H1 (cell line): ENCODE measurements at regions not wholly inside any gene's neighbourhood (a gene's known extent, or its start where the extent isn't known, plus 50 kb on each side); places are given as distances from the start of the nearest gene placed in this dataset.

Source experiments
- BRCA1 ChIP-seq: IDR thresholded peaks from 2 replicates; pipeline ENCODE4 v1.6.1; 2012; ENCODE audit warnings: low read depth, low read length, improper control_type of control experiment

GRCh38 chr12:88921434-88921833 is 341.2 kb upstream of the KITLG start (continued):
- no peak for TF ChIP-seq BRCA1
- TF ChIP-seq, all 59 proteins: peak for 0
